ENCODE measurements at regions not wholly inside any gene's neighbourhood (a gene's known extent, or its start where the extent isn't known, plus 50 kb on each side); places are given as distances from the start of the nearest gene placed in this dataset.
"Not testable (repeated sequence)": the region's sequence is repeated elsewhere in the genome, so short reads cannot be mapped to it uniquely, and the experiment has no call there.

DNA sequence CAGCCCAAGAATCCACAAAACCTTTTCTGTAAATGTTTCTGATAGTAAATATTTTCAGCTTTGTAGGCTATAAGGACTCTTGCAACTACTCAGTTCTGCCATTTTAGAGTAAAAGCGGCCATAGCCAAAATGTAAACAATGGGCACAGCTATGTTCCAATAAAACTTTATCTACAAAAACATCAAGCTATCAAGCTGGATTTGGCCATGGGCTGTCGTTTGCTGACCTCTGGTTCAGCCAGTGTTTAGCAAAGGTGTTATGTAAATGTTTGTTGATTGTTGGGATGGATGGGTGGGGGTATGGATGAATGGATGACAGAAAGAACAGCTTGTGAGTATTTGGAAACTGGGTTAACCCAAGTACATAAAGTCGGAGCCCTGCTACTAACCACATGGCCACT lies 111.1 kb upstream of the VRK1 start:
- no peak for DNase-seq (ENCODE audit: low read depth in 2 of 2)

DNA sequence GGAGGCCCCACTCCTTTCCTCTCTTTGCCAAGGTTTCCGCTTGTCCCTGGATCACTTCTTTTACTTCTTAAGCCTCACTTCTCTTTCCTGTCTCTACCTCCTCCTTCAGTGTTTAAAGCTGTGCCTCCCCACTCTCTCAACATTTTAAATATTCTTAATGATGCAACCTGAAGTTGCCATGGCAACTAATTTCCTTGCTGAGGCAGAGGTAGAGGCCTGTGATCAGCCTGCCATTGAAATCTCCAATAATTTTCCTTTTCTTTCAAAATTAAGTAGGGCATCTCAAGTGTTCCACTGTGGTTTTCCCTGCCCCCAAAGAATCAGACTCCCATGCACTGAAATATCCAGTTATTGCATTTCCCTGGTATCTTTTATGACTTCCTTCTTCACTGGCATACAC lies 108.6 kb upstream of the VRK1 start:
- DNase-seq (ENCODE audit: low read depth in 2 of 2), result no peak

DNA sequence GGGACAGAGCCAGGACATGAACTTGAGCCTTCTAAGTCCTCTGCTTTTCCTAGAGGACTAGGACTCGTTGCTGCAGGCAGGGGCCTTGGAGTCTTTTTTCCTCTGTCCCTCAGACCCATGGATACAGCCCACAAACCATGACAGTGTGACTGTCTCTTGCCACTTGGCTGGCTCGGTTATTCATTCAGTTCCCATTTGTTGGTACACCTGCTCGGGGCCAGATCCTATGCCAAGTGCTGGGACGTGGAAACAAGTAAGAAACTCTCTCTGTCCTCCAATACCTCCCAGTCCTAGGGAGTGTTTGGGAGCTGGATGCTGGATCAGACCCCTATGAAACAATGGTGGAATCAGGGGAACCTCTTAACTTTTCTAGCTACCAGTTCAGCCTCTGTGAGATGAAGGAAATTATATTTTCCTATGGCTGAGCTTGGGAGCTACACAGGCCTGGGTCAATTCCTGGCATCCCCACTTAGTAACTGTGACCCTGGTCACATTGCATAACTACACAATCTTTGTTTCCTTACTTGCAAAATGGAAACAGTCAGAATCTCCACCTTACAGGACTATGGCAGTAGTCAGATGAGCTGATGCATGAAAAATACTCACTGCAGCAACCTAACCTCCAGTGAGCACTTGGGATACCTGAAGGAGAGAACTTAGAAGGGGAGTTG lies 106.3 kb upstream of the VRK1 start:
- DNase-seq (ENCODE audit: low read depth in 2 of 2), result no peak

DNA sequence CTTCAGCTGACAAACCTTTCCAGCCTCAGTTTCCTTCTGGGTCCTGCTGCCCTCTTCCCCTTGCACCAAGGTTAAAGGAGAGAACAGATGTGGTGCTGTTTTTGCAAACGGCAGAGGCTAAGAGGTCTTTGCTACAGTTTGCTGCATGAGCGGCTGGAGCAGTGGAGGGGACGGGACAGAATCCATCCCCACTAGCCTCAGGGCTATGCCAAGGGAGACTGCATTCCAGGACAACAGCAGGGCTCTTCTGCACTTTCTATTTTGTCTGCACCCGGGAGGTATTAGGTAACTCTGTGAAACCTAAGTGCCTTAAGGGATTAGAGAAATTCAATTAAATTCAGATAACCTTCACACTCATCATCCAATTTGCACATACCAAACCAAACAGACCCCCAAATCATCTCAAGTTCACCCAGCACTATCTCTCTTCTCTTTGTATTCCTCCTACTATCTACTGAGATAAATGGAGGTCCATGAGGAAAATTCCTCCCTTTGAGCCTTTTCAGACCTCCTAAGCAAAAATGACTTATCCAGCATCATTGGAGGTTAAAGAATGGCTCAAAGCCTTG lies 103.8 kb upstream of the VRK1 start:
- no peak for DNase-seq (ENCODE audit: low read depth in 2 of 2)

DNA sequence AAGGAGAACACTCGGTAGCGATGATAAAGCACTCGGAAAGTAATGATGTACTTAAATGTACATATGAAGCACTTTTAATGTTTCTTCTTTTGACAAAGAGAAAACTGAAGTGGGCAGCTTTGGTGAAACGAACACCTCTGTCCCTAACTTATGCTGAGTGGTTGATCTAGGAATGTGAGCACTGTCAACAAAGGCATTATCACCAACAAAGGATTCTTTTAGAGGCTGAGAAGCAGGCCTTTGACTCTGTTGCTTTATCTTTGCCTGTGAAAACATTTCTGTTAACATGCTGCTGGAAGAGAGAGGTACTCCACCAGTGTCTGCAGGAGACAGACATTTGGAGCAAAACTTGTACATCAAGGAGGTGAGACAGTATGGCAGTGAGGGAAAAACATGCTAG lies 103.2 kb upstream of the VRK1 start:
- DNase-seq (ENCODE audit: low read depth in 2 of 2), result no peak

DNA sequence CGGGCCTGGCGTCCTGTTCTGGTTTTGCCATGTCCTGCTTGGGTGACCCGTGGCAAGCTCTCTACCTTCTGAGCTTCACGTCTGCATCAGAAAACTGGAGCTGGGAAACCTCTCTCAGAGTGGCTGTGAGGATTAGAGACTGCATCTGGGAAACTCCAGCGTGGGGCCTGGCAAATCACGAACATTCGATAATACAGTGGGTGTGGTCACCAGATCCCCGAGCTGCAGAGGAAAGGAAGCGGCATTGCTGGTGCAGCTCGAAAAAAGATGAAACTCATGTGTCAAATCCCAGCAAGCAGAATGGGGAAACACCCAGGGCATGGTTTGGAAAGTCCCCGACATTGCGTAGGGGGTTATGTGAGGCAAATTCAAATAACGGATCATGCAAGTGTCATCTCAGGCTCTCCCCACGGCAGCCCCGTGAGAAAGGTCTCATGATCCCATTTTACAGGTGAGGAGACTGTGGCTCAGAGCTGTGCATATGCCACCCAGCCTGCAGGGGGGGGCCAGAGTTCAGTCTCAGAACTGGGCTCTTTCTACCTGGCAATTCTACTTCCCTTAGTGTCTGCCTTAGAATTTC lies 98.1 kb upstream of the VRK1 start:
- DNase-seq (ENCODE audit: low read depth in 2 of 2), result no peak

DNA sequence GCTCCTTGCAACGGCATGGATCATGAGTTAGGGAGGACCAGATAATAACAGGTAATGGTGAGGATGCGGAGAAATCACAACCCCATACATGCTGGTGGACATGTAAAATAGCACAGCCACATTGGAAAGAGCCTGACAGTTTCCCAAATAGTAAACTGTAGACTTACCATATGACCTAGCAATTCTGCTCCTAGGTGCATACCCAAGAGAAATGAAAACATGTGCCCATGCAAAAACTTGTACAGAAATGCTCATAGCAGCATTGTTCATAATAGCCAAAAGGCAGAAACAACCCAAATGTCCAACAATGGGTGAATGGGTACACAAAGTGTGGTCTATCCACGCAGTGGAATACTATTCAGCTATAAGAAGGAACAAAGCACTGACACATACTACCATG lies 97.5 kb upstream of the VRK1 start:
- no peak for DNase-seq (ENCODE audit: low read depth in 2 of 2)

DNA sequence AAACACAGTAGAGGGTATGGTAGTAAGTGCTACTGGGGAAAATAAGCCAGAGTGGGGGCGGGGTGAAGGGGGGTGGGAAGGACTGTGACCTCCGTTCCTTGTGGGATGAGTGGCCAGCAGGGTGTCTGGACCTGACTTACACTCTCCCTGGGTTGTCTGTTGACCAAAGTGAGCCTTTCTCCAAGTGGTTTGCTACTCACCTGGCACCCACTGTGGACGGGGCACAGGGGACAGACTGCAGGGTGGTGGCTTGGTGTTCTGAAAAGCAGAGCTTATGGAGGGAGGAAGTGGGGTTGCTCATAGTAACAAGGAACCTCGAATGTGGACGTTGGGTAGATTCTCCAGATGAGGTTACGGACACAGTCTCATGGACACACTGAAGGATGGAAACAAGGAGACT lies 94.4 kb upstream of the VRK1 start:
- no peak for DNase-seq (ENCODE audit: low read depth in 2 of 2)

DNA sequence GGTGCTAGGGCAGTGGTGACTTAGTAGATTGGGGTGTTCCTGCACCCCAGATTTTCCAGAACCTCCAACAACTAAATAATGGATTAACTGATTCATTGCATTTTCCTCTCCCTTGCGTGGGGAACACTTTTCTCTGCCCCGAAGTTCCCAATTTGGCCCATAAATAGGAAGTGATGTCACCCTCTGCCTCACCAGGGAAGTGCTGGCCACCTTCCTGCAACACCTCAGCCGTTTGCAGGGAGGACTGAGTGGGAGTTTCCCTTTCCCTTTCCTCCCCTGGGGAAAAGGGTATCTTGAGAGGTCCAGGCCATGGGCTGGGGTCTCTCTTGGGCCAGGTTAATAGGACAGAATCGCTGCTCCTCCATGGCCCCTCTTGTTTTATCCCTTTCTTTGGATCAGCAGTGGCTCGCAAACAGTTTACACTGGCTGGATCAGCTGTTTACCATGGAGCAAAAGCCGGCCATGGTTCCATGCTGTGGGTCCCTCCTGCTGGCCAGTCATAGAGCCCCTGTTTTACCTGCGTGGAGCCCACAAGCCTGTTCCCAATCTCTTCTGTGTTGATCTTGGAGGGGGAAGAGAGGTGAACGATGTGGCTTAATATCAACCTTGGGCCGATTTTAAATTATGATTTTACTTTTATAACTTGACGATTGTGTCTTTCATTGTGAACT lies 91.6 kb upstream of the VRK1 start:
- DNase-seq (ENCODE audit: low read depth in 2 of 2), result no peak

DNA sequence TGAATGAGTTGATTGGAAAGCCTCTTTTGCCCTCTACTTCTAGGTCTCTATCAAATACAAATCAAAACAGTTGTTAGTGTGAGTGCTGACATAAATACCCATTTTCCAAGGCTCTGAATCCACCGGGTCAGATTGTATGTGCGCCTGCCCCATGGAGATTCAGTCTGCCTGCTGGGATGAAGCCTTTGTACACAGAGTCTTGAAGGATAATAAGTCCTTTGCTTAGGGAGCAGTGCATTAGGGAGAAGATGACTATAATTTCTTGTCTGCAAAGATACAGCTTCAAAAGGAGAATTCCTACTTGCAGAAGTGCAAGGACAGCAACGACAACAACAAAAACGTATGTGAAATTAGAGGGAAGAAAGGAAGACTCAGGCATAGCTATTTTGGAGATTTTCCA lies 90.3 kb upstream of the VRK1 start:
- no peak for DNase-seq (ENCODE audit: low read depth in 2 of 2)

DNA sequence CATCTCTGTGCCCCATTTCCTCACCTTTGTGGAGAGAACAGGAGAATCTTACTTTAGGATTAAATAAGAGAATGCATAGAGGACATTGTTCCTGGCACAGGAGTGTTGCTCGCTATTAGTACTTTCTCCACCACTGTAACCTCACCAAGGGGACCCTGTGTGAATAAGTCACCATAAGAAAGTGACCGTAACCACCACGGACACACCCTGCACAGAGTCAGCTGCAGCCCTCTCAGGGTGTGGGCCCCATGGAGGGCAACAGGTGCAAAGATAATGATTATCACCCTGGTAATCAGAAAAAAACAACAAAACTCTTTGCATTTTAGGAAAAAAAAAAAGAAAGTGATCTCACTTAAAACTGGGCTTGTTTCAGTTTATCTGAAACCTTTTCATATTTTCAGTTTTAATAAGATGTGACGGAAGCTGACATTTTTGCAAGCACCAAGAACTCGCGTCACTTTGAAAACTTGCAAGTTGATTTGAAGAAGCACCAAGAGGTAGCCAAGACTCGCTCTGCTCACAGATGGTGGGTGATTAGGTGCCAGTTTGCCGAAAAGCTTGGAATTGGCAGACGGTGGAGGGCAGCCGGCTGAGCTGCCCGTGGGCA lies 87.0 kb upstream of the VRK1 start:
- DNase-seq (ENCODE audit: low read depth in 2 of 2), result no peak

DNA sequence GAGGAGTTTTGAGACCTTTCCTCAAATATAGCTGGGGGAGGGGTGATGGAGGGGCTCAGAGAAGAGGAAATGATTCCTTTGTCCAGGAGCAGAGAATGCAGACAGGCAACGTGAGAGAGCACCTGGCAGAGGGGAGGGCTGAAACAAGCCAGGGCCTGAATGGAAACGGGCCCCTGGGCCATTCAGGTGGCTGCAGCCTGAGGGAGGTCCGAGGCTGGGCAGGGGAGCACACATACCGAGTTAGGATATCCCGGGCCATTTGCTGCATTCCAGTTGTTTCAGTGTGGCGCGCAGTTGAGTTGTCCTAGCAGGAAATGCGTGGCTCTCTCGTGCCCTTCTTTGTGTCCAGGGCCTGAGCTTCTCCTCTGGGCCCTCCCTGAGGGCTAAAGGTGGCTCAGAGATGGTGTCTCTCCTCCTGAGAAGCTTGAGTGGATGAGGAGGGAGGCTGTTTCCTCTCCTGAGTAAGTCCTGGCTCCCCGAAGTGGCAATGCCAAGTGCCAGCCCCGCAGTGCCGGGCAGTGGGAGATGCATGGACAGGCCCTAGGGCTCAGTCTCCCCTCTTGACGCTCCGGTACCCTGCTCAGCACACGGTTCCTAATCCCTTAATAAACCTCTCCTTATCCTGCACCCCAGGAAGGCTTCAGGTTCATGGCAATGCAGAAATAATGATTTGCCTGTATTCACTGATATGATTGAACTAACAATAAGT lies 85.5 kb upstream of the VRK1 start:
- DNase-seq (ENCODE audit: low read depth in 2 of 2), result no peak

DNA sequence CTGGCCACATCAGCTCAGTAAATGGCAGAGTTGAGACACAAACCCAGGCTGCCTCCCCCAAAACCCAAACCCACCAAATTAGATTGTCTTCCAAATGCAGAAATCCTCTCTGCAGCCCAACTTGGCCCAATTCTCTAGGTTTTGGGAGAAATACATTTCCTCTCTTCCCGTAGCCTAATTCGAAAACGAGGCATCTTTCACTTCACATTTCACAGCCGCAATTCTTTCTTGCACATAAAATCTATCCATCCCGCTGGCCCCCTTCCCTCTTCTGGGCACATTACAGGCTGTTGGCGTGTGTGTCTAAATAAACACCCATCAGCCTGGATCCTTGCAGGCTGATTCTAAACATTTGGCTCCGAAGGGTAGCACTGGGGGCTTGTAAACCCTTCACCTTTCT lies 83.8 kb upstream of the VRK1 start:
- no peak for DNase-seq (ENCODE audit: low read depth in 2 of 2)

DNA sequence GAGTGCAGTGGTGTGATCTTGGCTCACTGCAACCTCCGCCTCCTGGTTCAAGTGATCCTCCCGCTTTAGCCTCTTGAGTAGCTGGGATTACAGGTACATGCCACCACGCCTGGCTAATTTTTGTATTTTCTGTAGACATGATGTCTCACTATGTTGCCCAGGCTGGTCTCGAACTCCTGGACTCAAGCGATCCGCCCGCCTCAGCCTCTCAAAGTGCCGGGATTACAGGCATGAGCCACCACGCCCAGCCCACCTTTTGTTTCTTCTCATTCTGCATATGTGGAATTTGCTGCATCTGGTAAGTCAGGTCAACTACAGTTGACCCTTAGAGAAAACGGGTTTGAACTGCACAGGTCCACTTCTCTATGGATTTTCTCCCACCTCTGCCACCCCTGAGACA lies 82.6 kb upstream of the VRK1 start:
- not testable (repeated sequence) for DNase-seq (ENCODE audit: low read depth in 2 of 2)

DNA sequence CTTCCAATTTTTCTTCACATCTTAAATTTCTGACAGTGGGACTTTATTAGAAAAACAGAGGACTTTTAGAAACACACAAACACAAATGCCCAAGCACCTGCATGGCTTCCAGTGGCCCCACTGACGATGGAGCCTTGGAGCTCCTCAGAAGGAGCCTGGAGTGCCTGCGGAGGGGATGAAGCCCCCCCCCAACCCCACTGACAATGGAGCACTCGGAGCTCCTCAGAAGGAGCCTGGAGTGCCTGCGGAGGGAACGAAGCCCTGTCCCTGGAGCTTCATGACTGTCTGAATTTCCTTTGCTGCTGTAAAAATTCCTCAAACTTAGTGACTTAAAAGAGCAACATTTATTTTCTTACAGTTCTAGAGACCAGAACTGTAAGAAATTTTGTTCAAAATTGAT lies 80.1 kb upstream of the VRK1 start:
- DNase-seq (ENCODE audit: low read depth in 2 of 2), result no peak

DNA sequence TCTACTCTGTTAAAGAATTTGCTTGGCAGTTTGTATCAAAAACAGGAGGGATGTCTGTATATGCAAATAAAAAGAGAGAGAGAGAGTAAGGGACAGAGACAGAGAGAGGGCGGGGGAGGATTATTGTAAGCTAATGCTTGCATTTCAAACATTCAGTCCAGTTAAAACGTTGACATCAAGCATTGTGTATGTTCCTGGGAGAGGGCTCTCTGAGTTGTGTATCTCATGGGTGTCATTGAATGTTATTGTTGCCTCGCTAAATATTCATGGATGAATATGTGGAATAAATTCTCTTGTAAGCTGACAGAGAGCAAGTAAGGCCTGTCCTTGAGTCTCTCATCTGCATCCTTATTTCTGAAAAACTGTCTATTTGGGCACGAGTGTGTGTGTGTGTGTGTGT lies 78.8 kb upstream of the VRK1 start:
- no peak for DNase-seq (ENCODE audit: low read depth in 2 of 2)

DNA sequence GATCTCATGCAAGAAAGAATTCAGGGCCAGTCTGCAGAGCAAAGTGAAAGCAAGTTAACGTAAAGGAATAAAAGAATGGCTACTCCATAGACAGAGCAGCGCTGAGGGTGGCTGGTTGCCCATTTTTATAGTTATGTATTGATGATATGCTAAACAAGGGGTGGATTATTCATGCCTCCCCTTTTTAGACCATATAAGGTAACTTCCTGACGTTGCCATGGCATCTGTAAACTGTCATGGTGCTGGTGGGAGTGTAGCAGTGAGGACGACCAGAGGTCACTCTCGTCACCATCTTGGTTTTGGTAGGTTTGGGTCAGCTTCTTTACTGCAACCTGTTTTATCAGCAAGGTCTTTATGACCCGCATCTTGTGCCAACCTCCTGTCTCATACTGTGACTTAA lies 76.5 kb upstream of the VRK1 start:
- not testable (repeated sequence) for DNase-seq (ENCODE audit: low read depth in 2 of 2)

DNA sequence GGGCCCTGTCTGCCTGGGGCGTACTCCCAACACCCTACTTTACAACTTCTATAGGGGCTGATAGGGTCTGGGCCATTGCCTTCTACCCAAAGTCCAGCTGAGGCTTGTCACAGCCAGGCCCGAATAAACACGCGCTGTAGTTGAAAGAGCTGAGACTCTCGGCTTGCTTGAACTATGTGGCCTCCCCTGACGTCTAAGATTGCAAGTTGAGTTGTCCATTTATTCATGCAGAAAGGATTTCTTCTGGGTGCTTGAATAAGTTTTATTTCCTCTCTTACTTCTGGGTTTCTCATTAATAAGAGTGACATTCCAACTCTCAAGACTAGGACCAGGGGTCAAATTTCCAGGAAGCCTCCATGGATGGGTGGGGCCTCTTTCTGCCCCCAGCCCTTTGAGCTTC lies 74.4 kb upstream of the VRK1 start:
- no peak for DNase-seq (ENCODE audit: low read depth in 2 of 2)

DNA sequence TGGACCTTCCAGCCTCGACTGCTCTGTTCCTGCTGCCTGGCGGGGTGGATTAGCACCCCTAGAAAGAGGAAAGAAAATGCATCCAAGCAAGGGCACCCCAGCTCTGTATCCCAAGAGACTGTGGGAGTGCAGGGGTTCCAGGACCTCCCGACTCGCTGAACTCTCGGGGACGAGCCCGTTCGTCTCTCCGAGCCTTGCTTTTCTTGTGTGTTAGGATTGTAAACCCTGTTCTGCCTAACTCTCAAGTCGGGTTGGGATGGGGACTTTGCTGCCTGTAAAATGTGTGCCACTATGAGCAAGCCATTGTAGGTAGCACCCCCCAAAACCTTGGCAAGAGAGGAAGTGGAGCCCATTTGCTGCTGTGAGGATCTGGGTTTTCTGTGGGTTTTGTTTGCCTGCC lies 73.2 kb upstream of the VRK1 start:
- no peak for DNase-seq (ENCODE audit: low read depth in 2 of 2)

DNA sequence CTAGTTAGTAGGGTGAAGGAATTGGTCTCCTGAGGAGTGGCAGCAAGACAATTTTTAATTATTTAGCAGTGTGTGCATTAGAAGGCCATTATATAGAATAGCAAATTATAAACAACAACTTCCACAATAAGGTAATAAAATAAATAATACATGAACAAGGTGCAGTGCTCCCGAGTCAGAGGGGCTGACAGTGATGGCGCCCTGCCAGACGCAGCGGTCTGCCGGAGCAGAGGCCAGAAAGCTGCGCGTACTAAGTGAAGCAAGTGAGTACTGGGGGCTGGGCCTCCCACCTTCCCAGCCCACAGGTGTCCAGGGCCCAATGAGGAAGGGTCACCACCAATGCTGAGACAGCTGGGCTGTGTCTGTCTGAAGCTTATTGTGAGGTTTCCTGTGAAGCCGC lies 72.0 kb upstream of the VRK1 start:
- DNase-seq (ENCODE audit: low read depth in 2 of 2), result no peak

DNA sequence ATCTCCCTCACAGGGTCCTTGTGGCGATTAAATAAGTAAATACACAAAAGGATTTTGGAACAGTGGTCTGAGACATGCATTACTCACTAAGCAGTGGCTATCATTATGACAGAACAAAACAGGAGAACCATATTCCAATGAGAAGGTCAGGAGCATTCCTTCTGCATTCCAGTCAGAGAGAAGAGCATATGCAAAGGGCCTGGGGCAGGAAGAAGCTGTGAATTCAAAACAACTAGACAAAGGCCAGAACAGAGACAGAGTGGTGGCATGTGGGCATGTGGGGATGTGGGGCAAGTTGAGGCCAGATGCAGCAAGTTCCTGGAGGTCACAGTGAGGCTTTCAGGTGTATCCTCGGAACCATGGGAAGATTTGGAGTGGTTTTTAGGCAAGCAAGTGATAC lies 70.1 kb upstream of the VRK1 start:
- DNase-seq (ENCODE audit: low read depth in 2 of 2), result no peak

DNA sequence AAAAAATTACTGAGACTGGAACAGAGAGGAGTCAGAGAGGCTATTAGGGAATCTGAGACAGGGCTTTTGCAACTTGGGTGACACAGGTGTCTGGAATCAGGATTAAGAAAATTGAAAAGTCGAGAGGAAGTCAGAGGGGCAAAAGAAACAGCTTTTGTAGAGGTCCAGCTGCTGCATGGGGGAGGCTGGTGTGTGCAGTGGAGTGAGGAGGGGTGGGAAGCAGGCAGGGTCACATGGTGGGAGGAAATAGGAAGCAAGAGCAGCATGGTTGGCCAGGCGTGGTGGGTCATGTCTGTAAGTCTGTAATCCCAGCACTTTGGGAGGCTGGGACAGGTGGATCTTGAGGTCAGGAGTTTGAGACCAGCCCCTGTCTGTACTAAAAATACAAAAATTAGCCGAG lies 69.7 kb upstream of the VRK1 start:
- no peak for DNase-seq (ENCODE audit: low read depth in 2 of 2)
